ENCODE measurements at regions not wholly inside any gene's neighbourhood (a gene's known extent, or its start where the extent isn't known, plus 50 kb on each side); places are given as distances from the start of the nearest gene placed in this dataset.

GRCh38 chr6:1487239-1487638, 97.9 kb downstream of the FOXF2 start:
- no peaks in the 10 kb centered on the region for H3K9me3 ChIP-seq
- no peak for TF ChIP-seq CTCF (IDR thresholded peaks at IDR 0.05; ENCODE audit: low read depth, low read length)
- H3K27me3 ChIP-seq = peaks cover 14% of the 10 kb centered on the region
- no peaks in the 10 kb centered on the region for H3K36me3 ChIP-seq
- DNase-seq = no peak
- no peaks in the 10 kb centered on the region for H3K4me1 ChIP-seq
- H3K4me3 ChIP-seq (ENCODE audit: low read depth, low read length) = no peak overlapping the region

DNA sequence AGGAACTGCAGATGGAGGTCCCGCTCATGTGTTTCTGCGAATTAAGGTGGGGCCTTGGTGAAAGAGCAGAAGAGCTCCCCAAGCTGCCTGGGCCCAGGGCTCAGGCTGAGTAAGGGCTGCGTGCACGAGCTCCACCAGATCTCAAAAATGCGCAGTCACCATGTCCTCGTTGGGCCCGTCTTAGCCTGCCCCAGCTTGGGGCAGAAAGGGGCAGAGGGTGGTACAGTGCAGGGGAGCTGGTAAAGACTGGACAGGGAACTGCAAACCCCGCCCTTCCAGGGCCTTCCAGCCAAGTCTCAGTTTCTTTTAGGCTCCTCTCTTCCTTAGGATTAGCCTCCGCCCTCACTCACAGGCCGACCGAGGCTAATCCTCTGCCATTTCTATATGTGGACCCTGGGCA, 101.6 kb downstream of the FOXF2 start:
- H3K4me3 ChIP-seq (ENCODE audit: low read depth, low read length) = no peak overlapping the region
- no peaks in the 10 kb centered on the region for H3K36me3 ChIP-seq
- no peak for DNase-seq
- no peaks in the 10 kb centered on the region for H3K4me1 ChIP-seq
- no peak for TF ChIP-seq CTCF (IDR thresholded peaks at IDR 0.05; ENCODE audit: low read depth, low read length)
- no peaks in the 10 kb centered on the region for H3K9me3 ChIP-seq
- H3K27me3 ChIP-seq = peaks cover 4% of the 10 kb centered on the region

- TF ChIP-seq CTCF (IDR thresholded peaks at IDR 0.05; ENCODE audit: low read depth, low read length) = no peak
- Histone ChIP-seq H3K9me3 (no peaks in the 10 kb centered on the region), H3K27me3 (peaks cover 3% of the 10 kb centered on the region; the same call in 1 of the 2 replicates), H3K36me3 (no peaks in the 10 kb centered on the region), H3K4me3 (ENCODE audit: low read depth, low read length) (no peak overlapping the region), H3K4me1 (no peaks in the 10 kb centered on the region)
- no peak for DNase-seq
These were observed 102.4 kb downstream of the FOXF2 start for GRCh38 chr6:1491591-1492319.

DNA sequence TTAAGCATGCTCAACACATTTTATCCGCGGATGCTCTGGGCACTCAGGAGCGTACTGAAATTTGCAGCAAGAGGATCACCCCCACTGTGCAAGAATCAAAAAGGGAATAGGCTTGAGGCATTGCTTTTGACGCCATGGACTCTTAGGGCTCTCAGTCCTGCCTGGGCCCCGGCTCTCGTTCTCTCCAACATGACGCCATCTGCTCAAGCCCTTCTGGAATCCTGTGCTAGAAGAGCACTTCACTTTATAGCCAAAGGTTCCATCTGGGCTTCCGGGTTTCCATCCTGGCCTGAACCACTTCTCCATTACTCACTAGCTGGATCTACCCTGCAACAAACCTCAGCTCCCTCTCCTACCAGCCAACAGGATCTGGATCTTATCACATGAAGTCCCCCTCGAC, 105.3 kb downstream of the FOXF2 start:
- no peak for DNase-seq
- H3K27me3 ChIP-seq = no peaks in the 10 kb centered on the region
- no peak for TF ChIP-seq CTCF (IDR thresholded peaks at IDR 0.05; ENCODE audit: low read depth, low read length)
- H3K4me3 ChIP-seq (ENCODE audit: low read depth, low read length) = no peak overlapping the region
- H3K36me3 ChIP-seq = no peaks in the 10 kb centered on the region
- no peaks in the 10 kb centered on the region for H3K4me1 ChIP-seq
- no peaks in the 10 kb centered on the region for H3K9me3 ChIP-seq

DNA sequence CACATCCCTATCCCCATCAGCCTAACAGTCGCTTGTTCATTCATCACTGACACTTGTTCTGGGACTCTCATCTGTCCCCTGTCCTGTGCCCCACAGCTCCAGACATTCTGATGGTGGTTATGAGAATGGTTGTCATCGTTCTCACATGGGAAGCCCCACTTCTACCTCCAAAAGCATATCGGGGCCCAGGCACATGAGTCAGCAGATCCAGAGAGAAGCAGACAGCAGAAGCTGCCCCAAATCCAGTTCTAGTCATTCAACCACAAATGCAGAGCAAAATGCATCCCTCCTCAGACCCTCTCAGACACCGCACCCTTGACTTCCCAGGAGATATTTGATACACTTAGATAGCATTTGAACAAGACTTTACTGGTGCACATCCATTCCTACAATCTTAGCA, 106.0 kb downstream of the FOXF2 start:
- H3K9me3 ChIP-seq = no peaks in the 10 kb centered on the region
- no peaks in the 10 kb centered on the region for H3K36me3 ChIP-seq
- H3K4me3 ChIP-seq (ENCODE audit: low read depth, low read length) = no peak overlapping the region
- no peak for TF ChIP-seq CTCF (IDR thresholded peaks at IDR 0.05; ENCODE audit: low read depth, low read length)
- no peak for DNase-seq
- no peaks in the 10 kb centered on the region for H3K4me1 ChIP-seq
- H3K27me3 ChIP-seq = no peaks in the 10 kb centered on the region

DNA sequence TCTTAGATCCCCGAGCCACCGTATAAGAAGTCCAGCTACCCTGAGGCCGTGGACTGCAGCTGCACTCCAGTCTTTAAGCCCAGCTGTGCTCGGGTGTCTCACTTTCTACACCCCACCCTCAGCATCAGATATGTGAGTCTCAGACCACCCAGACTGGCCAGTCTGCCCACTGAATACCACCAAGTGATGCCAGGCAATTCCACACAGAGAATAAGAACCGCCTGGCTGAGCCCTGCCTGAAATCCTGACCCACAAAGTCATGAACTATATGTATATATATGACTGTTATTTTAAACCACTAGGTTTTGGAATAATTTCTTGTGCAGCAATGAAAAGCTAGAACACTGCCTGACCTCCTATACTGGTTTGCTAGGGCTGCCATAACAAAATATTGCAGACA, 106.7 kb downstream of the FOXF2 start:
- Histone ChIP-seq H3K27me3 (no peaks in the 10 kb centered on the region), H3K9me3 (no peaks in the 10 kb centered on the region), H3K4me3 (ENCODE audit: low read depth, low read length) (no peak overlapping the region), H3K36me3 (no peaks in the 10 kb centered on the region), H3K4me1 (no peaks in the 10 kb centered on the region)
- no peak for TF ChIP-seq CTCF (IDR thresholded peaks at IDR 0.05; ENCODE audit: low read depth, low read length)
- no peak for DNase-seq

All from BE2C (cell line).